Thyroid gland (tissue), 4 donors: ENCODE measurements at regions not wholly inside any gene's neighbourhood (a gene's known extent, or its start where the extent isn't known, plus 50 kb on each side); places are given as distances from the start of the nearest gene placed in this dataset.

Experiments
- DNase-seq, 2 donors: peaks; one replicate each; pipeline ENCODE4 v3.0.0-alpha.2; 2019
- H3K27ac ChIP-seq, 3 donors: fragments of 200-600 bp; sonication (generic); 1 replicate in 2 of 3; 2 replicates in 1 of 3; pipeline ENCODE4 v1.5.1; 2016 to 2019; ENCODE audit warnings: mild to moderate bottlenecking in 1 of 3, moderate library complexity in 1 of 3
- H3K27me3 ChIP-seq: fragments of 200-600 bp; sonication (generic); one replicate; pipeline ENCODE4 v1.5.1; 2019
- H3K36me3 ChIP-seq, 2 donors: fragments of 200-600 bp; sonication (generic); one replicate each; pipeline ENCODE4 v1.5.1; 2016 to 2019
- H3K4me1 ChIP-seq, 2 donors: fragments of 200-600 bp; sonication (generic); one replicate each; pipeline ENCODE4 v1.5.1; 2017 to 2019
- H3K4me3 ChIP-seq, 3 donors: fragments of 200-600 bp; sonication (generic); replicated peaks in 1 of 3; 1 replicate in 2 of 3; 2 replicates in 1 of 3; pipeline ENCODE4 v1.5.1; 2016; ENCODE audit warnings: mild to moderate bottlenecking in 1 of 3
- H3K9me3 ChIP-seq: fragments of 200-600 bp; sonication (generic); one replicate; pipeline ENCODE4 v1.5.1; 2017
- POLR2A ChIP-seq, 2 donors: fragments of 450-650 bp; IDR thresholded peaks; one replicate each; pipeline ENCODE4 v1.6.1; 2017; ENCODE audit warnings: antibody characterized with exemption in 2 of 2, mild to moderate bottlenecking in 2 of 2, moderate library complexity in 1 of 2
- WGBS, 2 donors: methylation state at CpG; one replicate each; pipeline ENCODE4 v1.1.5; 2017; 5-methylcytosine and 5-hydroxymethylcytosine counted together
- intact Hi-C: fragments of 100-400 bp; cut with DNase I; formaldehyde crosslinking; loops from one replicate; pipeline ENCODE4 v1.15.1; 2023
- TF ChIP-seq, protein P1 (sequence below), 6 experiments: fragments of 200-600 bp in 3 of 6; fragments of 450-650 bp in 3 of 6; sonication (generic) in 3 of 6; IDR thresholded peaks; one replicate each; pipeline ENCODE4 v1.5.1; 2016 to 2019; ENCODE audit warnings: antibody characterized with exemption in 6 of 6, mild to moderate bottlenecking in 2 of 6, inconsistent platforms in 1 of 6, moderate library complexity in 1 of 6

DNA sequence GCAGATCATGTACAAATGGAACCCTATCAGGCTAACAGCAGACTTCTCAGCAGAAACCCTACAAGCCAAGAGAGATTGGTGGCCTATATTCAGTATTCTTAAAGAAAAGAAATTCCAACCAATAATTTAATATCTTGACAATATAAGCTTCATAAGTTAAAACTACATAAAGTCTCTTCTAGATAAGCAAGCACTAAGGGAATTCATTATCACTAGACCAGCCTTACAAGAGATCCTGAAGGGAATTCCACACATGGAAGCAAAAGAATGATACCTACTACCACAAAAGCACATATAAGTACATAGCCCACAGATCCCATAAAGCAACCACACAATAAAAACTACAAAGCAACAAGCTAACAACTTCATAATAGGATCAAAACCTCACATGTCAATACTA, 60.4 kb upstream of the SCAF11 start:
- no peaks in the 10 kb centered on the region for H3K4me1 ChIP-seq
- DNase-seq: no peak
- no peak overlapping the region for H3K4me3 ChIP-seq
- no peaks in the 10 kb centered on the region for H3K9me3 ChIP-seq
- no peak overlapping the region for H3K27ac ChIP-seq
- no peaks in the 10 kb centered on the region for H3K27me3 ChIP-seq
- no peaks in the 10 kb centered on the region for H3K36me3 ChIP-seq
- TF ChIP-seq, protein P1, sequence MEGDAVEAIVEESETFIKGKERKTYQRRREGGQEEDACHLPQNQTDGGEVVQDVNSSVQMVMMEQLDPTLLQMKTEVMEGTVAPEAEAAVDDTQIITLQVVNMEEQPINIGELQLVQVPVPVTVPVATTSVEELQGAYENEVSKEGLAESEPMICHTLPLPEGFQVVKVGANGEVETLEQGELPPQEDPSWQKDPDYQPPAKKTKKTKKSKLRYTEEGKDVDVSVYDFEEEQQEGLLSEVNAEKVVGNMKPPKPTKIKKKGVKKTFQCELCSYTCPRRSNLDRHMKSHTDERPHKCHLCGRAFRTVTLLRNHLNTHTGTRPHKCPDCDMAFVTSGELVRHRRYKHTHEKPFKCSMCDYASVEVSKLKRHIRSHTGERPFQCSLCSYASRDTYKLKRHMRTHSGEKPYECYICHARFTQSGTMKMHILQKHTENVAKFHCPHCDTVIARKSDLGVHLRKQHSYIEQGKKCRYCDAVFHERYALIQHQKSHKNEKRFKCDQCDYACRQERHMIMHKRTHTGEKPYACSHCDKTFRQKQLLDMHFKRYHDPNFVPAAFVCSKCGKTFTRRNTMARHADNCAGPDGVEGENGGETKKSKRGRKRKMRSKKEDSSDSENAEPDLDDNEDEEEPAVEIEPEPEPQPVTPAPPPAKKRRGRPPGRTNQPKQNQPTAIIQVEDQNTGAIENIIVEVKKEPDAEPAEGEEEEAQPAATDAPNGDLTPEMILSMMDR (IDR thresholded peaks at IDR 0.05): no peak
- no peak for TF ChIP-seq POLR2A (IDR thresholded peaks at IDR 0.05)
- intact Hi-C loops: no loop called here

DNA sequence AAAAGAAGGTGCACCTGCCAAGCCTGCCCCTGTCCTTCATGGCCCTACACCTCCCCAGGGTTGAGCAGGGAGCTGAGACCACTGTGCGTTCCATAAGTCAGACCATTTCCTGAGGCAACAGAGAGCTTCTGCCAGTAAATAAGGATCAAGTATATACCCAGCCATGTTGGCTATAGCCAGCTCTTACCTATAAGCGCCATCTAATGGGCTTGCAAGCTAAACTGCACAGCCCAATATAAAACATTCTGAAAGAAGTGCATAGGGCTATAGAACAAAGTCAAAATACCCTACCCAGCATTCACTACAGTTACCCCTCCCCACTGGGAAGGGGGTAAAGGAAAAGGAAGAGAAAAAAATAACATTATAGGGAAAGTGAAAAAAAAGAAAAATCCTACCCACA, 59.3 kb upstream of the SCAF11 start:
- no peak overlapping the region for H3K27ac ChIP-seq
- no peaks in the 10 kb centered on the region for H3K4me1 ChIP-seq
- intact Hi-C loops: no loop called here
- no peaks in the 10 kb centered on the region for H3K9me3 ChIP-seq
- no peaks in the 10 kb centered on the region for H3K36me3 ChIP-seq
- 50 to 84% methylated on average over 2 of the region's 2 CpGs for WGBS, 2 donors
- DNase-seq: no peak
- no peaks in the 10 kb centered on the region for H3K27me3 ChIP-seq
- no peak for TF ChIP-seq POLR2A (IDR thresholded peaks at IDR 0.05)
- TF ChIP-seq, protein P1 (IDR thresholded peaks at IDR 0.05): no peak
- H3K4me3 ChIP-seq: no peak overlapping the region

DNA sequence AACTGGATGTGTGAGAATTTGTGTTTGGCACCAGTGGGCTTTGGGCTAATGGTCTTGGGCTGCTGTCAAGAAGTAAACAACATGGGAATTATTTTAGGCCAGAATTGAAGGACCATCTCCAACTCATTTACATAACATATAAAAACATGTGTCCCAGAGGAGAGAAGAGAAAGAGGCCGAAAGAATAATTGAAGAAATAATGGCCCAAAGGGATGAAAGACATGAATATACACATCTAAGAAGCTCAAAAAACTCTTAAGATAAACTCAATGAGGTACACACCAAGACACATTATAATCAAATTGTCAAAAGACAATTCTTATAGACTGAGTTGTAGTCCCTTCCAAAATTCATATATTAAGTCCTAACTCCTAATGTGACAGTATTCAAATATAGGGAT, 56.1 kb upstream of the SCAF11 start:
- intact Hi-C loops: no loop called here
- 79 to 86% methylated on average over 1 of the region's 1 CpG for WGBS, 2 donors
- no peaks in the 10 kb centered on the region for H3K9me3 ChIP-seq

DNA sequence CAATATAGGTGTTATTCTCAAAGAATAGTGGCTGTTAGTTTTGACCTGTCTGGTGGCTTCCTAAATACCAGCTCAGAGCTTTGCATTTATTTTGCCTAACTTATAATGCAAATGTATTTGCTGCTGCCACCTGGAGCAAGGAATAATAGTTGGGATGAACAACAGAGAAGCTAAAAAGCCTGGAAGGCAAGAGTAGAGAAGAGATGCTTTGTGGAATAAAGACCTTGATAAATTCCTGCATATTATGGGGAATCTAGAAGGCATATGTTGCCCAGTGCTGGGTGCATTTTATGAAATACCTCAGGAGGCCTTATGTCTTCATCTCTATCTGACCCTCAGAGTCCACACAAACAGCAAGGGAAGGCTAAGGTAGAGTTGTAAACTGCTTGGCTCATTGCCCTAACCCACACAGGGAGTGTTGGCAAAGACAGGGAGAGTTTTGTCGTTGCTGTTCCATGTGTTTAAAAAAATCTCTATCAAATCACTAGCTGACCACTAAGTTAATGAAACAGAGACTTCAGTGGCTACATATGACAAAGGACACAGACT, 53.7 kb upstream of the SCAF11 start:
- no peaks in the 10 kb centered on the region for H3K9me3 ChIP-seq
- H3K36me3 ChIP-seq: no peaks in the 10 kb centered on the region
- H3K4me1 ChIP-seq: no peaks in the 10 kb centered on the region
- TF ChIP-seq, protein P1 (IDR thresholded peaks at IDR 0.05): no peak
- no peak for TF ChIP-seq POLR2A (IDR thresholded peaks at IDR 0.05)
- intact Hi-C loops: no loop called here
- H3K4me3 ChIP-seq: no peak overlapping the region
- H3K27me3 ChIP-seq: no peaks in the 10 kb centered on the region
- H3K27ac ChIP-seq: no peak overlapping the region
- no peak for DNase-seq
- 45 to 55% methylated on average over 1 of the region's 1 CpG for WGBS, 2 donors

More for the DNA sequence above, 56.1 kb upstream of the SCAF11 start:
- Histone ChIP-seq H3K4me3 (no peak overlapping the region), H3K27ac (no peak overlapping the region), H3K27me3 (no peaks in the 10 kb centered on the region), H3K4me1 (no peaks in the 10 kb centered on the region), H3K36me3 (no peaks in the 10 kb centered on the region)
- DNase-seq: no peak
- no peak for TF ChIP-seq POLR2A (IDR thresholded peaks at IDR 0.05)
- TF ChIP-seq, protein P1 (IDR thresholded peaks at IDR 0.05): no peak
